Retinal pigment epithelial cell (primary cell): ENCODE measurements at regions not wholly inside any gene's neighbourhood (a gene's known extent, or its start where the extent isn't known, plus 50 kb on each side); places are given as distances from the start of the nearest gene placed in this dataset.

Experiments
- DNase-seq: peaks from one replicate; pipeline ENCODE4 v3.0.0-alpha.2; 2010; ENCODE audit warnings: low read depth
- H3K4me3 ChIP-seq: 2 replicates; pipeline ENCODE4 v1.5.1; 2011; ENCODE audit warnings: mild to moderate bottlenecking, low read length, control low read depth, moderate library complexity
- TF ChIP-seq, protein P1 (sequence below): conservative IDR thresholded peaks from 2 replicates; pipeline ENCODE4 v1.5.1; 2011; ENCODE audit warnings: low read depth, low read length, control low read depth, inconsistent platforms

- DNase-seq = no peak
- TF ChIP-seq, protein P1, sequence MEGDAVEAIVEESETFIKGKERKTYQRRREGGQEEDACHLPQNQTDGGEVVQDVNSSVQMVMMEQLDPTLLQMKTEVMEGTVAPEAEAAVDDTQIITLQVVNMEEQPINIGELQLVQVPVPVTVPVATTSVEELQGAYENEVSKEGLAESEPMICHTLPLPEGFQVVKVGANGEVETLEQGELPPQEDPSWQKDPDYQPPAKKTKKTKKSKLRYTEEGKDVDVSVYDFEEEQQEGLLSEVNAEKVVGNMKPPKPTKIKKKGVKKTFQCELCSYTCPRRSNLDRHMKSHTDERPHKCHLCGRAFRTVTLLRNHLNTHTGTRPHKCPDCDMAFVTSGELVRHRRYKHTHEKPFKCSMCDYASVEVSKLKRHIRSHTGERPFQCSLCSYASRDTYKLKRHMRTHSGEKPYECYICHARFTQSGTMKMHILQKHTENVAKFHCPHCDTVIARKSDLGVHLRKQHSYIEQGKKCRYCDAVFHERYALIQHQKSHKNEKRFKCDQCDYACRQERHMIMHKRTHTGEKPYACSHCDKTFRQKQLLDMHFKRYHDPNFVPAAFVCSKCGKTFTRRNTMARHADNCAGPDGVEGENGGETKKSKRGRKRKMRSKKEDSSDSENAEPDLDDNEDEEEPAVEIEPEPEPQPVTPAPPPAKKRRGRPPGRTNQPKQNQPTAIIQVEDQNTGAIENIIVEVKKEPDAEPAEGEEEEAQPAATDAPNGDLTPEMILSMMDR = no peak
Measured at GRCh38 chr11:21968702-21969101, 224.2 kb upstream of the ANO5 start.

GRCh38 chr11:21969841-21970240 is 223.0 kb upstream of the ANO5 start:
- no peak for DNase-seq
- TF ChIP-seq, protein P1 = no peak

More at GRCh38 chr11:21968702-21969101, 224.2 kb upstream of the ANO5 start:
- no peak overlapping the region for H3K4me3 ChIP-seq

DNA sequence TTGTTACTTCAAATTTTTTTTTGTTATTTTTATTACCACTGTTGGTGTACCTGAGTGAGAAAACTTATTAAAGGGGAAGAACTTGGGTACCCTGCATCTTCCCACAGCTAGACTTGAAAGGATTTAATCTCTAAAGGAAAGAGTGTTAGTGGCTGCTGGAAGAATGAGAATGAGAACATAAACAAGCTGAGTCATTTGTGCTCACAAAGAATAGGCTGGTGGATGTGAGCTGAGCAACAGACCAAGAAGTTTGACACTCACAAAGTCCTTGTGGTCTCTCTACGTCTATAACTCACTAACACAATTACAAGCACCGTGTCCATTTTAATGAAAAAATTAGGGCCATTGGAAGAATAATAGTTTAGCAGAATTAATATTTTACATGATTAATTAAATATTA is 217.6 kb upstream of the ANO5 start:
- DNase-seq = no peak
- TF ChIP-seq, protein P1 = no peak
- no peak overlapping the region for H3K4me3 ChIP-seq

More at GRCh38 chr11:21969841-21970240, 223.0 kb upstream of the ANO5 start:
- no peak overlapping the region for H3K4me3 ChIP-seq

- no peak for DNase-seq
- no peak overlapping the region for H3K4me3 ChIP-seq
- TF ChIP-seq, protein P1 = no peak
Measured at GRCh38 chr11:21976210-21976609, 216.7 kb upstream of the ANO5 start.

- DNase-seq = no peak
- no peak overlapping the region for H3K4me3 ChIP-seq
- TF ChIP-seq, protein P1 = no peak
Measured at GRCh38 chr11:21983431-21983830, 209.5 kb upstream of the ANO5 start.

- TF ChIP-seq, protein P1 = no peak
- H3K4me3 ChIP-seq = no peak overlapping the region
- no peak for DNase-seq
Measured at GRCh38 chr11:21986361-21986760, 206.5 kb upstream of the ANO5 start.

GRCh38 chr11:21987261-21987660 is 205.6 kb upstream of the ANO5 start:
- TF ChIP-seq, protein P1 = no peak

More at GRCh38 chr11:21987261-21987660, 205.6 kb upstream of the ANO5 start:
- DNase-seq = no peak
- H3K4me3 ChIP-seq = no peak overlapping the region
